ENCODE measurements at regions not wholly inside any gene's neighbourhood (a gene's known extent, or its start where the extent isn't known, plus 50 kb on each side); places are given as distances from the start of the nearest gene placed in this dataset.

DNA sequence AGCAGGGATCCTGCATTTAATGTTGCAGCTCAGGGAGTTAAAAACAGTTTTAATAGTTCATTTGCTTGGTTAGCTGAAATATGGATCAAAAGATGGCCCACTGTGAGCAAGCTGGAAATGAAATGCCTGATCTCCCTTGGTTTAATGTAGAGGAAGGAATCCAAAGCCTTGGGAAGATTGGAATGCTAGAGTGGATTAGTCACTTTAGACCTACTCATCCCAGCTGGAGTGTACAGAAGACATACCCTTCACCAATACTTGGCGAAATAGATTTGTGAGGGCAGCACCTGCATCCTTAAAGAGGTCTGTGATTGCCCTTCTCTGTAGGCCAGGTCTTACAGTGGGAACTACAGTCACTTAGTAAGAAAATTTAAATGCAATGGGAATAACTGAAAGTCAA is 58.0 kb upstream of the KRAS start:
- Histone ChIP-seq H3K4me3 (ENCODE audit: low read depth, low read length) (no peak overlapping the region), H3K4me1 (peaks cover 14% of the 10 kb centered on the region; the same call in 1 of the 2 replicates), H3K9me3 (peaks cover 8% of the 10 kb centered on the region; the same call in 1 of the 2 replicates), H3K36me3 (ENCODE audit: control insufficient read depth, insufficient read depth, low read length) (no peaks in the 10 kb centered on the region), H3K27me3 (replicated peaks; ENCODE audit: control insufficient read depth, insufficient read depth, low read length) (no peaks in the 10 kb centered on the region)
- DNase-seq: no peak
- Mint-ChIP-seq H3K36me3 (ENCODE audit: insufficient read depth, unreplicated experiment) (no peaks in the 10 kb centered on the region), H3K4me1 (ENCODE audit: low read depth, unreplicated experiment) (peaks cover 22% of the 10 kb centered on the region), H3K4me3 (ENCODE audit: unreplicated experiment) (no peak overlapping the region), H3K9me3 (ENCODE audit: unreplicated experiment) (peaks cover 32% of the 10 kb centered on the region), H3K27ac (ENCODE audit: unreplicated experiment) (no peak overlapping the region), H3K27me3 (ENCODE audit: insufficient read depth, unreplicated experiment) (no peaks in the 10 kb centered on the region)
- intact Hi-C loops (cut with micrococcal nuclease; ENCODE audit: unreplicated experiment): no loop called here
- ChIA-PET POLR2A (no interaction called here), CTCF (no interaction called here)
- BruUV-seq (replicated peaks): no TSS peak
- TF ChIP-seq, protein P1, sequence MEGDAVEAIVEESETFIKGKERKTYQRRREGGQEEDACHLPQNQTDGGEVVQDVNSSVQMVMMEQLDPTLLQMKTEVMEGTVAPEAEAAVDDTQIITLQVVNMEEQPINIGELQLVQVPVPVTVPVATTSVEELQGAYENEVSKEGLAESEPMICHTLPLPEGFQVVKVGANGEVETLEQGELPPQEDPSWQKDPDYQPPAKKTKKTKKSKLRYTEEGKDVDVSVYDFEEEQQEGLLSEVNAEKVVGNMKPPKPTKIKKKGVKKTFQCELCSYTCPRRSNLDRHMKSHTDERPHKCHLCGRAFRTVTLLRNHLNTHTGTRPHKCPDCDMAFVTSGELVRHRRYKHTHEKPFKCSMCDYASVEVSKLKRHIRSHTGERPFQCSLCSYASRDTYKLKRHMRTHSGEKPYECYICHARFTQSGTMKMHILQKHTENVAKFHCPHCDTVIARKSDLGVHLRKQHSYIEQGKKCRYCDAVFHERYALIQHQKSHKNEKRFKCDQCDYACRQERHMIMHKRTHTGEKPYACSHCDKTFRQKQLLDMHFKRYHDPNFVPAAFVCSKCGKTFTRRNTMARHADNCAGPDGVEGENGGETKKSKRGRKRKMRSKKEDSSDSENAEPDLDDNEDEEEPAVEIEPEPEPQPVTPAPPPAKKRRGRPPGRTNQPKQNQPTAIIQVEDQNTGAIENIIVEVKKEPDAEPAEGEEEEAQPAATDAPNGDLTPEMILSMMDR (IDR thresholded peaks at IDR 0.05; ENCODE audit: insufficient read depth in 1 of 2, low read depth in 1 of 2, low read length in 1 of 2, severe bottlenecking in 1 of 2, unreplicated experiment in 1 of 2): no peak

DNA sequence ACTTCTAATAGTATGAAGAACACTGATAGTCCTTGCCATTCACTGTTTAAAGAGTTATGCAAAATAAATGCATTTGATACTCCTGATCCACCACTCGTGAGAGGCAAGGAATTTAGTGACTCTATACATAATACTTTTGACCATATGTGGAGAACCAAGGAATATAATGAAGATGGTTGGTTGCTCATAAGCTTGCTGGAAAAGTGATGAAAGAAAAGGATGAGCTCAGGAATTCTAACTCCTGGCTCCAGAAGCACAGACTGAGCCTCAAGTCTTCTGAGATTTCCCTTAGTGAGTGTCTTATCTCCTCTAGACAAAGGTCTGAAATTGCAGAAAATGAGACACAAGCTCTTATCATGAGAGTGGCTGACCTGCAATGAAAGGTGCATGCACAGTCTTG is 57.1 kb upstream of the KRAS start:
- peaks cover 32% of the 10 kb centered on the region for H3K9me3 Mint-ChIP-seq (ENCODE audit: unreplicated experiment)

DNA sequence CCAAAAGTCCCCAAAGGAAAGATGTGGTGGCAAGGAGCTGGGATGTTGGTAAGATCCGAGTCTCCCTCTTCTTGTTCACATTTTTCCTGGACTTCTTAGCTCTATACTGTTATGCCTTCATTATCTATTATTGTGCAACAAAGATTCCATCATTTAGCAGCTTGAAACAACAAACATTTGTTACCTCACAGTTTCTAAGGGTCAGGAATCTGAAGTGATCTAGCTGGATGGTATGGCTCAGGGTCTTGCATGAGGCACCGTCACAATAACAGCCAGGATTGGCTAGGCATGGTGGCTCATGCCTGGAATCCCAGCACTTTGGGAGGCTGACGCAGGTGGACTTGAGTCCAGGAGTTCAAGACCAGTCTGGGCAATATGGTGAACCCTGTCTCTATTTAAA is 51.1 kb upstream of the KRAS start:
- H3K4me1 Mint-ChIP-seq (ENCODE audit: low read depth, unreplicated experiment): peaks cover 8% of the 10 kb centered on the region
- intact Hi-C loops (cut with micrococcal nuclease; ENCODE audit: unreplicated experiment): no loop called here
- TF ChIP-seq, protein P1 (IDR thresholded peaks at IDR 0.05; ENCODE audit: insufficient read depth in 1 of 2, low read depth in 1 of 2, low read length in 1 of 2, severe bottlenecking in 1 of 2, unreplicated experiment in 1 of 2): no peak
- no TSS peak for BruUV-seq (replicated peaks)
- Histone ChIP-seq H3K4me3 (ENCODE audit: low read depth, low read length) (no peak overlapping the region), H3K9me3 (peaks cover 5% of the 10 kb centered on the region; the same call in 1 of the 2 replicates), H3K36me3 (ENCODE audit: control insufficient read depth, insufficient read depth, low read length) (no peaks in the 10 kb centered on the region), H3K27me3 (replicated peaks; ENCODE audit: control insufficient read depth, insufficient read depth, low read length) (no peaks in the 10 kb centered on the region), H3K4me1 (0 out of 2 replicates have a peak, but pooled peaks cover 9% of the 10 kb centered on the region)
- peaks cover 22% of the 10 kb centered on the region for H3K9me3 Mint-ChIP-seq (ENCODE audit: unreplicated experiment)
- H3K36me3 Mint-ChIP-seq (ENCODE audit: insufficient read depth, unreplicated experiment): no peaks in the 10 kb centered on the region
- CTCF ChIA-PET: no interaction called here
- POLR2A ChIA-PET: no interaction called here
- no peak overlapping the region for H3K4me3 Mint-ChIP-seq (ENCODE audit: unreplicated experiment)
- no peaks in the 10 kb centered on the region for H3K27me3 Mint-ChIP-seq (ENCODE audit: insufficient read depth, unreplicated experiment)
- no peak for DNase-seq
- H3K27ac Mint-ChIP-seq (ENCODE audit: unreplicated experiment): no peak overlapping the region

More for the DNA sequence above, 57.1 kb upstream of the KRAS start:
- H3K9me3 ChIP-seq: peaks cover 5% of the 10 kb centered on the region; the same call in 1 of the 2 replicates
- no peaks in the 10 kb centered on the region for H3K36me3 ChIP-seq (ENCODE audit: control insufficient read depth, insufficient read depth, low read length)
- no peaks in the 10 kb centered on the region for H3K27me3 ChIP-seq (replicated peaks; ENCODE audit: control insufficient read depth, insufficient read depth, low read length)
- H3K4me3 ChIP-seq (ENCODE audit: low read depth, low read length): no peak overlapping the region
- BruUV-seq (replicated peaks): no TSS peak
- CTCF ChIA-PET: no interaction called here
- H3K4me3 Mint-ChIP-seq (ENCODE audit: unreplicated experiment): no peak overlapping the region
- intact Hi-C loops (cut with micrococcal nuclease; ENCODE audit: unreplicated experiment): no loop called here
- TF ChIP-seq, protein P1 (IDR thresholded peaks at IDR 0.05; ENCODE audit: insufficient read depth in 1 of 2, low read depth in 1 of 2, low read length in 1 of 2, severe bottlenecking in 1 of 2, unreplicated experiment in 1 of 2): no peak
- no peak for DNase-seq
- H3K27ac Mint-ChIP-seq (ENCODE audit: unreplicated experiment): no peak overlapping the region
- no peaks in the 10 kb centered on the region for H3K36me3 Mint-ChIP-seq (ENCODE audit: insufficient read depth, unreplicated experiment)
- H3K27me3 Mint-ChIP-seq (ENCODE audit: insufficient read depth, unreplicated experiment): no peaks in the 10 kb centered on the region
- peaks cover 22% of the 10 kb centered on the region for H3K4me1 Mint-ChIP-seq (ENCODE audit: low read depth, unreplicated experiment)
- POLR2A ChIA-PET: no interaction called here
- peaks cover 14% of the 10 kb centered on the region; the same call in 1 of the 2 replicates for H3K4me1 ChIP-seq
